ENCODE measurements at regions not wholly inside any gene's neighbourhood (a gene's known extent, or its start where the extent isn't known, plus 50 kb on each side); places are given as distances from the start of the nearest gene placed in this dataset.
"Not testable (repeated sequence)": the region's sequence is repeated elsewhere in the genome, so short reads cannot be mapped to it uniquely, and the experiment has no call there.

- no peak for DNase-seq (ENCODE audit: low spot score)
These were observed 833.4 kb upstream of the ATXN8OS start for GRCh38 chr13:69274231-69274630.

- DNase-seq (ENCODE audit: low spot score), result no peak
These were observed 843.0 kb upstream of the ATXN8OS start for GRCh38 chr13:69264362-69265334.

GRCh38 chr13:69243366-69243765 lies 864.3 kb upstream of the ATXN8OS start:
- no peak for DNase-seq (ENCODE audit: low spot score)

- DNase-seq (ENCODE audit: low spot score), result no peak
These were observed 873.5 kb upstream of the ATXN8OS start for GRCh38 chr13:69234171-69234570.

GRCh38 chr13:69226427-69226826 lies 881.2 kb upstream of the ATXN8OS start:
- no peak for DNase-seq (ENCODE audit: low spot score)

GRCh38 chr13:69221633-69222498 lies 885.8 kb upstream of the ATXN8OS start:
- DNase-seq (ENCODE audit: low spot score), result not testable (repeated sequence)

GRCh38 chr13:69213396-69213795 lies 894.2 kb upstream of the ATXN8OS start:
- DNase-seq (ENCODE audit: low spot score), result no peak

- no peak for DNase-seq (ENCODE audit: low spot score)
These were observed 903.0 kb upstream of the ATXN8OS start for GRCh38 chr13:69204620-69205019.

GRCh38 chr13:69202996-69203395 lies 904.6 kb upstream of the ATXN8OS start:
- DNase-seq (ENCODE audit: low spot score), result no peak

GRCh38 chr13:69199664-69200063 lies 908.0 kb upstream of the ATXN8OS start:
- no peak for DNase-seq (ENCODE audit: low spot score)

- no peak for DNase-seq (ENCODE audit: low spot score)
These were observed 908.9 kb upstream of the ATXN8OS start for GRCh38 chr13:69198706-69199105.

GRCh38 chr13:69194130-69194529 lies 913.5 kb upstream of the ATXN8OS start:
- no peak for DNase-seq (ENCODE audit: low spot score)

- DNase-seq (ENCODE audit: low spot score), result no peak
These were observed 927.6 kb upstream of the ATXN8OS start for GRCh38 chr13:69180034-69180433.

- DNase-seq (ENCODE audit: low spot score), result no peak
These were observed 929.6 kb upstream of the ATXN8OS start for GRCh38 chr13:69178000-69178399.

- no peak for DNase-seq (ENCODE audit: low spot score)
These were observed 939.2 kb upstream of the ATXN8OS start for GRCh38 chr13:69168436-69168835.

GRCh38 chr13:69155136-69155535 lies 952.5 kb upstream of the ATXN8OS start:
- DNase-seq (ENCODE audit: low spot score), result no peak

GRCh38 chr13:69142101-69142500 lies 965.5 kb upstream of the ATXN8OS start:
- DNase-seq (ENCODE audit: low spot score), result no peak

GRCh38 chr13:69124996-69125395 lies 982.6 kb upstream of the ATXN8OS start:
- DNase-seq (ENCODE audit: low spot score), result no peak

GRCh38 chr13:69109891-69110525 lies 997.6 kb upstream of the ATXN8OS start:
- DNase-seq (ENCODE audit: low spot score), result no peak

GRCh38 chr13:69108486-69108885 lies 999.1 kb upstream of the ATXN8OS start:
- no peak for DNase-seq (ENCODE audit: low spot score)

- no peak for DNase-seq (ENCODE audit: low spot score)
These were observed 1000.2 kb upstream of the ATXN8OS start for GRCh38 chr13:69107436-69107835.

- DNase-seq (ENCODE audit: low spot score), result no peak
These were observed 1005.8 kb upstream of the ATXN8OS start for GRCh38 chr13:69101841-69102240.

Measured in GM03348 (cell line).